MM.1S (cell line): ENCODE measurements at regions not wholly inside any gene's neighbourhood (a gene's known extent, or its start where the extent isn't known, plus 50 kb on each side); places are given as distances from the start of the nearest gene placed in this dataset.

ENCODE experiments used
- DNase-seq: peaks from one replicate; pipeline ENCODE4 v3.0.0-alpha.2; 2015
- H2AFZ ChIP-seq: fragments of 300-600 bp; sonication (generic); 2 replicates; pipeline ENCODE4 v1.6.0; 2016; ENCODE audit warnings: antibody characterized with exemption, low read length
- H3F3A ChIP-seq: fragments of 300-600 bp; sonication (generic); 2 replicates; pipeline ENCODE4 v1.6.1; 2016; ENCODE audit warnings: mild to moderate bottlenecking, antibody characterized with exemption, low read length, moderate library complexity, mixed read lengths; ENCODE audit not compliant: insufficient read depth
- H3K27ac ChIP-seq: fragments of 300-600 bp; sonication (generic); 2 replicates; pipeline ENCODE4 v1.5.1; 2016; ENCODE audit warnings: mild to moderate bottlenecking, low read length
- H3K27me3 ChIP-seq: fragments of 300-600 bp; sonication (generic); replicated peaks from 2 replicates; pipeline ENCODE4 v1.6.0; 2016; ENCODE audit warnings: low read length; ENCODE audit not compliant: insufficient read depth
- H3K36me3 ChIP-seq: fragments of 300-600 bp; sonication (generic); replicated peaks from 2 replicates; pipeline ENCODE4 v1.6.1; 2016; ENCODE audit warnings: mild to moderate bottlenecking, low read length, mixed read lengths; ENCODE audit not compliant: insufficient read depth
- H3K4me1 ChIP-seq: fragments of 300-600 bp; sonication (generic); 2 replicates; pipeline ENCODE4 v1.6.1; 2016; ENCODE audit warnings: low read length, mixed read lengths
- H3K4me2 ChIP-seq: fragments of 300-600 bp; sonication (generic); 2 replicates; pipeline ENCODE4 v1.6.0; 2016; ENCODE audit warnings: low read depth, low read length
- H3K4me3 ChIP-seq: fragments of 300-600 bp; sonication (generic); 2 replicates; pipeline ENCODE4 v1.5.1; 2016; ENCODE audit warnings: low read length, mixed read lengths
- H3K79me2 ChIP-seq: fragments of 300-600 bp; sonication (generic); 2 replicates; pipeline ENCODE4 v1.6.1; 2016; ENCODE audit warnings: mixed run types, low read length, mixed read lengths
- H3K9ac ChIP-seq: fragments of 300-600 bp; sonication (generic); 2 replicates; pipeline ENCODE4 v1.6.1; 2016; ENCODE audit warnings: low read length, mixed read lengths
- H3K9me2 ChIP-seq: fragments of 300-600 bp; sonication (generic); replicated peaks from 2 replicates; pipeline ENCODE4 v1.6.1; 2016; ENCODE audit warnings: mild to moderate bottlenecking, low read length, mixed read lengths; ENCODE audit not compliant: insufficient read depth
- H3K9me3 ChIP-seq: fragments of 300-600 bp; sonication (generic); replicated peaks from 2 replicates; pipeline ENCODE4 v1.6.1; 2016; ENCODE audit warnings: mild to moderate bottlenecking, low read length, mixed read lengths; ENCODE audit not compliant: insufficient read depth
- H4K20me1 ChIP-seq: fragments of 300-600 bp; sonication (generic); 2 replicates; pipeline ENCODE4 v1.6.1; 2016; ENCODE audit warnings: mild to moderate bottlenecking, low read length, moderate library complexity, mixed read lengths; ENCODE audit not compliant: insufficient read depth
- EZH2 ChIP-seq: fragments of 300-600 bp; sonication (generic); optimal IDR thresholded peaks from 2 replicates; pipeline ENCODE3; 2017; ENCODE audit warnings: low read depth, mild to moderate bottlenecking, antibody characterized with exemption, low read length, mixed read lengths
- EZH2phosphoT487 ChIP-seq: fragments of 300-600 bp; sonication (generic); IDR thresholded peaks from 2 replicates; pipeline ENCODE4 v1.6.1; 2018; ENCODE audit warnings: antibody characterized with exemption, low read length
- TF ChIP-seq, protein P1 (sequence below): fragments of 300-600 bp; sonication (generic); IDR thresholded peaks from 2 replicates; pipeline ENCODE4 v1.5.1; 2016; ENCODE audit warnings: antibody characterized with exemption, low read length, mixed read lengths

DNA sequence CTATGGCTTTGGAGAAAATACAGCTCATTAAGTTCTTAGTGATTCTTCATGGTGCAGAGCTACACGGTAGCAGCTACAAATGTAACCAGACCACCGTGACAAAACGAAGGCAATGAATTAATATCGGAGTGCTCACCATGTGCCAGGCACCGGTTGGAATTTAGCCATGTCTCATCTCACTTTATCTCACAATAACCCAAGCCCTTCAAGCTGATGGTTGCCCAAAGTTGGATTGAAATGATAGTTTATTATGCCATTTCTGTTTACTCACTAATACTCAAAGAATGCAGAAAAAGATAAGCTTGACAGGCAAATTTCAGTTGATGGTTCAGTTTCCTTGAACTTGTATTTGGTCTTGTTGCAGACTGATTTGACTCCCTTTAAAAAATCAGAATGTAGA is 312.6 kb downstream of the SKIDA1 start:
- Histone ChIP-seq H3K79me2 (no peaks in the 10 kb centered on the region), H3K9me3 (no peaks in the 10 kb centered on the region), H3K4me2 (no peak overlapping the region), H3K27ac (no peak overlapping the region), H3K9me2 (no peaks in the 10 kb centered on the region), H4K20me1 (no peaks in the 10 kb centered on the region), H3K4me1 (no peaks in the 10 kb centered on the region), H3K36me3 (no peaks in the 10 kb centered on the region), H3K27me3 (no peaks in the 10 kb centered on the region), H3K4me3 (no peak overlapping the region), H2AFZ (no peak overlapping the region), H3F3A (no peaks in the 10 kb centered on the region), H3K9ac (no peak overlapping the region)
- no peak for DNase-seq
- TF ChIP-seq EZH2phosphoT487 (no peak), EZH2 (no peak)
- TF ChIP-seq, protein P1, sequence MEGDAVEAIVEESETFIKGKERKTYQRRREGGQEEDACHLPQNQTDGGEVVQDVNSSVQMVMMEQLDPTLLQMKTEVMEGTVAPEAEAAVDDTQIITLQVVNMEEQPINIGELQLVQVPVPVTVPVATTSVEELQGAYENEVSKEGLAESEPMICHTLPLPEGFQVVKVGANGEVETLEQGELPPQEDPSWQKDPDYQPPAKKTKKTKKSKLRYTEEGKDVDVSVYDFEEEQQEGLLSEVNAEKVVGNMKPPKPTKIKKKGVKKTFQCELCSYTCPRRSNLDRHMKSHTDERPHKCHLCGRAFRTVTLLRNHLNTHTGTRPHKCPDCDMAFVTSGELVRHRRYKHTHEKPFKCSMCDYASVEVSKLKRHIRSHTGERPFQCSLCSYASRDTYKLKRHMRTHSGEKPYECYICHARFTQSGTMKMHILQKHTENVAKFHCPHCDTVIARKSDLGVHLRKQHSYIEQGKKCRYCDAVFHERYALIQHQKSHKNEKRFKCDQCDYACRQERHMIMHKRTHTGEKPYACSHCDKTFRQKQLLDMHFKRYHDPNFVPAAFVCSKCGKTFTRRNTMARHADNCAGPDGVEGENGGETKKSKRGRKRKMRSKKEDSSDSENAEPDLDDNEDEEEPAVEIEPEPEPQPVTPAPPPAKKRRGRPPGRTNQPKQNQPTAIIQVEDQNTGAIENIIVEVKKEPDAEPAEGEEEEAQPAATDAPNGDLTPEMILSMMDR, result no peak

GRCh38 chr10:21212348-21212747 is 313.1 kb downstream of the SKIDA1 start:
- DNase-seq, result no peak
- H3K27me3 ChIP-seq, result no peaks in the 10 kb centered on the region
- H3K9me2 ChIP-seq, result no peaks in the 10 kb centered on the region
- no peak overlapping the region for H2AFZ ChIP-seq
- no peaks in the 10 kb centered on the region for H4K20me1 ChIP-seq
- H3K27ac ChIP-seq, result no peak overlapping the region
- no peak overlapping the region for H3K9ac ChIP-seq
- H3K36me3 ChIP-seq, result no peaks in the 10 kb centered on the region
- no peak overlapping the region for H3K4me2 ChIP-seq
- no peak overlapping the region for H3K4me3 ChIP-seq
- no peak for TF ChIP-seq EZH2phosphoT487
- TF ChIP-seq EZH2, result no peak
- TF ChIP-seq, protein P1, result no peak
- no peaks in the 10 kb centered on the region for H3K79me2 ChIP-seq
- no peaks in the 10 kb centered on the region for H3K9me3 ChIP-seq
- no peaks in the 10 kb centered on the region for H3F3A ChIP-seq
- H3K4me1 ChIP-seq, result no peaks in the 10 kb centered on the region

- Histone ChIP-seq H4K20me1 (no peaks in the 10 kb centered on the region), H3K9me2 (no peaks in the 10 kb centered on the region), H3K4me2 (no peak overlapping the region), H3K4me1 (no peaks in the 10 kb centered on the region), H3K36me3 (no peaks in the 10 kb centered on the region), H3F3A (no peaks in the 10 kb centered on the region), H3K27me3 (no peaks in the 10 kb centered on the region), H3K9ac (no peak overlapping the region), H3K79me2 (no peaks in the 10 kb centered on the region), H3K27ac (no peak overlapping the region), H2AFZ (no peak overlapping the region), H3K9me3 (no peaks in the 10 kb centered on the region), H3K4me3 (no peak overlapping the region)
- no peak for DNase-seq
- TF ChIP-seq, protein P1, result no peak
Observed at GRCh38 chr10:21209495-21209894, 312.4 kb upstream of the NEBL start.
